Esophagus squamous epithelium (tissue), 5 donors: ENCODE measurements at regions not wholly inside any gene's neighbourhood (a gene's known extent, or its start where the extent isn't known, plus 50 kb on each side); places are given as distances from the start of the nearest gene placed in this dataset.

Experiments used
- DNase-seq: peaks from one replicate; lab custom pipeline; 2025; lab: John Stamatoyannopoulos, UW
- H3K27ac ChIP-seq, 4 donors: fragments of 200-600 bp; sonication (generic); one replicate each; pipeline ENCODE4 v1.5.1; 2016 to 2019; ENCODE audit warnings: mild to moderate bottlenecking in 1 of 4
- H3K27me3 ChIP-seq, 4 donors: fragments of 200-600 bp; sonication (generic); 1 replicate in 3 of 4; 2 replicates in 1 of 4; pipeline versions ENCODE4 v1.5.1 to v1.6.0; 2017 to 2021; ENCODE audit warnings: antibody characterized with exemption in 1 of 4
- H3K36me3 ChIP-seq, 3 donors: fragments of 200-600 bp; sonication (generic); one replicate each; pipeline ENCODE4 v1.5.1; 2016 to 2019
- H3K4me1 ChIP-seq, 3 donors: fragments of 200-600 bp; sonication (generic); one replicate each; pipeline ENCODE4 v1.5.1; 2017 to 2019
- H3K4me3 ChIP-seq, 4 donors: fragments of 200-600 bp; sonication (generic); 1 replicate in 3 of 4; 2 replicates in 1 of 4; pipeline ENCODE4 v1.5.1; 2016 to 2019; ENCODE audit warnings: mild to moderate bottlenecking in 2 of 4, moderate library complexity in 1 of 4
- H3K9me3 ChIP-seq, 3 donors: fragments of 200-600 bp; sonication (generic); one replicate each; pipeline ENCODE4 v1.5.1; 2016 to 2019
- CTCF ChIP-seq, 6 experiments: fragments of 450-650 bp in 4 of 6; fragments of 200-600 bp in 2 of 6; sonication (generic) in 2 of 6; IDR thresholded peaks; one replicate each; pipeline ENCODE4 v1.5.1; 2016 to 2019; ENCODE audit warnings: antibody characterized with exemption in 6 of 6, mild to moderate bottlenecking in 4 of 6, moderate library complexity in 4 of 6
- POLR2A ChIP-seq, 4 donors: fragments of 450-650 bp; IDR thresholded peaks; one replicate each; pipeline ENCODE4 v1.6.1; 2017; ENCODE audit warnings: antibody characterized with exemption in 4 of 4, mild to moderate bottlenecking in 4 of 4, moderate library complexity in 3 of 4
- WGBS, 2 donors: methylation state at CpG; one replicate each; pipeline ENCODE4 v1.1.5; 2018; 5-methylcytosine and 5-hydroxymethylcytosine counted together
- intact Hi-C: fragments of 100-400 bp; cut with DNase I; formaldehyde crosslinking; loops from one replicate; pipeline ENCODE4 v1.15.0; 2022
- donor health status: DM: yes; HTN: yes; CAD: no.

- no peak overlapping the region for H3K4me3 ChIP-seq
- intact Hi-C loops, result no loop called here
- no peaks in the 10 kb centered on the region for H3K27me3 ChIP-seq
- peaks cover 0 to 28% (median 6%) of the 10 kb centered on the region in 3 donors for H3K9me3 ChIP-seq
- no peak overlapping the region for H3K27ac ChIP-seq
- WGBS, 2 donors, result 85 to 89% methylated on average over 5 of the region's 5 CpGs
- H3K4me1 ChIP-seq, result no peaks in the 10 kb centered on the region
- H3K36me3 ChIP-seq, result no peaks in the 10 kb centered on the region
- no peak for TF ChIP-seq POLR2A (IDR thresholded peaks at IDR 0.05)
- no peak for TF ChIP-seq CTCF (IDR thresholded peaks at IDR 0.05)
- no peak for DNase-seq
Measured at GRCh38 chr19:28201462-28201943, 1011.4 kb downstream of the UQCRFS1 start.

GRCh38 chr19:28199323-28199722 is 1013.6 kb downstream of the UQCRFS1 start:
- Histone ChIP-seq H3K27ac (no peak overlapping the region), H3K27me3 (no peaks in the 10 kb centered on the region), H3K4me1 (no peaks in the 10 kb centered on the region), H3K9me3 (peaks cover 0 to 36% (median 6%) of the 10 kb centered on the region in 3 donors), H3K36me3 (no peaks in the 10 kb centered on the region), H3K4me3 (no peak overlapping the region)
- WGBS, 2 donors, result 90 to 95% methylated on average over 4 to 6 of the region's 6 CpGs
- TF ChIP-seq CTCF (IDR thresholded peaks at IDR 0.05), result no peak
- TF ChIP-seq POLR2A (IDR thresholded peaks at IDR 0.05), result no peak
- intact Hi-C loops, result no loop called here
- DNase-seq, result no peak

- Histone ChIP-seq H3K4me3 (no peak overlapping the region), H3K27me3 (no peaks in the 10 kb centered on the region), H3K4me1 (no peaks in the 10 kb centered on the region), H3K27ac (no peak overlapping the region), H3K36me3 (no peaks in the 10 kb centered on the region), H3K9me3 (peaks cover 0 to 37% (median 6%) of the 10 kb centered on the region in 3 donors)
- WGBS, 2 donors, result 56 to 81% methylated on average over 3 to 7 of the region's 7 CpGs
- no peak for DNase-seq
- intact Hi-C loops, result no loop called here
- TF ChIP-seq CTCF (IDR thresholded peaks at IDR 0.05) (no peak), POLR2A (IDR thresholded peaks at IDR 0.05) (no peak)
Measured at GRCh38 chr19:28196961-28197360, 1016.0 kb downstream of the UQCRFS1 start.

- WGBS, 2 donors, result 25 to 36% methylated on average over 2 to 3 of the region's 3 CpGs
- H3K27ac ChIP-seq, result no peak overlapping the region
- intact Hi-C loops, result no loop called here
- no peak for TF ChIP-seq POLR2A (IDR thresholded peaks at IDR 0.05)
- TF ChIP-seq CTCF (IDR thresholded peaks at IDR 0.05), result no peak
- H3K9me3 ChIP-seq, result peaks cover 0 to 28% (median 6%) of the 10 kb centered on the region in 3 donors
- no peak for DNase-seq
- no peak overlapping the region for H3K4me3 ChIP-seq
- no peaks in the 10 kb centered on the region for H3K27me3 ChIP-seq
- no peaks in the 10 kb centered on the region for H3K4me1 ChIP-seq
- no peaks in the 10 kb centered on the region for H3K36me3 ChIP-seq
Measured at GRCh38 chr19:28196101-28196500, 1016.9 kb downstream of the UQCRFS1 start.

GRCh38 chr19:28185646-28186045 is 1027.3 kb downstream of the UQCRFS1 start:
- DNase-seq, result no peak
- 52 to 54% methylated on average over 3 of the region's 3 CpGs for WGBS, 2 donors
- H3K36me3 ChIP-seq, result no peaks in the 10 kb centered on the region
- intact Hi-C loops, result no loop called here
- H3K4me3 ChIP-seq, result no peak overlapping the region
- no peaks in the 10 kb centered on the region for H3K27me3 ChIP-seq
- no peaks in the 10 kb centered on the region for H3K4me1 ChIP-seq
- peaks cover 0 to 20% (median 0%) of the 10 kb centered on the region in 3 donors for H3K9me3 ChIP-seq
- TF ChIP-seq CTCF (IDR thresholded peaks at IDR 0.05), result no peak
- no peak for TF ChIP-seq POLR2A (IDR thresholded peaks at IDR 0.05)
- H3K27ac ChIP-seq, result no peak overlapping the region
